DND-41 (cell line): ENCODE measurements at regions not wholly inside any gene's neighbourhood (a gene's known extent, or its start where the extent isn't known, plus 50 kb on each side); places are given as distances from the start of the nearest gene placed in this dataset.

Experiments used
- EZH2 ChIP-seq: IDR thresholded peaks from 3 replicates; pipeline ENCODE4 v1.6.1; 2012; ENCODE audit warnings: borderline replicate concordance, low read depth, mild to moderate bottlenecking, moderate library complexity, low read length, inconsistent platforms; ENCODE audit not compliant: severe bottlenecking
- TF ChIP-seq, protein P1 (sequence below): IDR thresholded peaks from 2 replicates; pipeline ENCODE4 v1.5.1; 2012; ENCODE audit warnings: borderline replicate concordance, low read length, moderate library complexity, mild to moderate bottlenecking; ENCODE audit not compliant: poor library complexity, severe bottlenecking; ENCODE audit errors: extremely low read depth

DNA sequence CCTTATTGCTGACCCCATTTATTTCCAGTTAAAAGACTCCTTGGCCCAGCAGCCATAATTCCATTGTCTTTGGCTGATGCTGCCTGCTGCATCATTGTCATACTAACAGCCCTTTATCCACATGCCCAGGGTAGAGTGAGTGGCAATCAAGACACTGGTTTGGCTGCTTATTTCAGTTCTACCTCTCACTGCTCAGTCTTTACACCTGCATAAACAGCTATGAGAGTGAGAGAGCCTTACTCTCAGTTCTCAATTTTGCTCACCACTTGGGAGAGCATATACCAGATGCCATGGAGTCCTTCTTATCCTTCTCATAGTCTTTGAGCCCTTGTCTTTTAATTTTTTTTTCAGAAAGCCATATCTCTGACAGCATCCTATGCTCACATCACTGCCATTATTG lies 596.9 kb upstream of the CYLC2 start:
- no peak for TF ChIP-seq EZH2
- TF ChIP-seq, protein P1, sequence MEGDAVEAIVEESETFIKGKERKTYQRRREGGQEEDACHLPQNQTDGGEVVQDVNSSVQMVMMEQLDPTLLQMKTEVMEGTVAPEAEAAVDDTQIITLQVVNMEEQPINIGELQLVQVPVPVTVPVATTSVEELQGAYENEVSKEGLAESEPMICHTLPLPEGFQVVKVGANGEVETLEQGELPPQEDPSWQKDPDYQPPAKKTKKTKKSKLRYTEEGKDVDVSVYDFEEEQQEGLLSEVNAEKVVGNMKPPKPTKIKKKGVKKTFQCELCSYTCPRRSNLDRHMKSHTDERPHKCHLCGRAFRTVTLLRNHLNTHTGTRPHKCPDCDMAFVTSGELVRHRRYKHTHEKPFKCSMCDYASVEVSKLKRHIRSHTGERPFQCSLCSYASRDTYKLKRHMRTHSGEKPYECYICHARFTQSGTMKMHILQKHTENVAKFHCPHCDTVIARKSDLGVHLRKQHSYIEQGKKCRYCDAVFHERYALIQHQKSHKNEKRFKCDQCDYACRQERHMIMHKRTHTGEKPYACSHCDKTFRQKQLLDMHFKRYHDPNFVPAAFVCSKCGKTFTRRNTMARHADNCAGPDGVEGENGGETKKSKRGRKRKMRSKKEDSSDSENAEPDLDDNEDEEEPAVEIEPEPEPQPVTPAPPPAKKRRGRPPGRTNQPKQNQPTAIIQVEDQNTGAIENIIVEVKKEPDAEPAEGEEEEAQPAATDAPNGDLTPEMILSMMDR, result no peak
